Fibroblast of mammary gland (primary cell): ENCODE measurements at regions not wholly inside any gene's neighbourhood (a gene's known extent, or its start where the extent isn't known, plus 50 kb on each side); places are given as distances from the start of the nearest gene placed in this dataset.

Experiments
- DNase-seq: peaks from one replicate; pipeline ENCODE4 v3.0.0-alpha.2; 2010; ENCODE audit warnings: low read depth
- H3K4me3 ChIP-seq: 2 replicates; pipeline ENCODE4 v1.5.1; 2011; ENCODE audit warnings: low read depth, mild to moderate bottlenecking, low read length, moderate library complexity; ENCODE audit not compliant: control insufficient read depth
- CTCF ChIP-seq: conservative IDR thresholded peaks from 2 replicates; pipeline ENCODE4 v1.5.1; 2011; ENCODE audit warnings: low read depth, low read length, inconsistent platforms; ENCODE audit not compliant: control insufficient read depth, insufficient read depth

- TF ChIP-seq CTCF = no peak
- no peak overlapping the region for H3K4me3 ChIP-seq
- no peak for DNase-seq
Observed at GRCh38 chr2:145065342-145065741, 545.4 kb upstream of the ZEB2 start.

GRCh38 chr2:145064511-145064910, 544.6 kb upstream of the ZEB2 start:
- no peak for DNase-seq
- TF ChIP-seq CTCF = no peak
- H3K4me3 ChIP-seq = no peak overlapping the region

GRCh38 chr2:145060876-145061275, 541.0 kb upstream of the ZEB2 start:
- H3K4me3 ChIP-seq = no peak overlapping the region
- no peak for TF ChIP-seq CTCF
- peak; percentile 68 for DNase-seq

GRCh38 chr2:145059914-145060313, 540.0 kb upstream of the ZEB2 start:
- DNase-seq = no peak
- H3K4me3 ChIP-seq = no peak overlapping the region
- TF ChIP-seq CTCF = no peak

- no peak for DNase-seq
- TF ChIP-seq CTCF = no peak
- H3K4me3 ChIP-seq = no peak overlapping the region
Observed at GRCh38 chr2:145059343-145059742, 539.4 kb upstream of the ZEB2 start.

GRCh38 chr2:145058457-145058856, 538.5 kb upstream of the ZEB2 start:
- no peak for TF ChIP-seq CTCF
- no peak overlapping the region for H3K4me3 ChIP-seq
- no peak for DNase-seq

- no peak overlapping the region for H3K4me3 ChIP-seq
- no peak for TF ChIP-seq CTCF
- no peak for DNase-seq
Observed at GRCh38 chr2:145055651-145056050, 535.7 kb upstream of the ZEB2 start.
